Mesendoderm (in vitro differentiated cells): ENCODE measurements at regions not wholly inside any gene's neighbourhood (a gene's known extent, or its start where the extent isn't known, plus 50 kb on each side); places are given as distances from the start of the nearest gene placed in this dataset.
"Not testable (repeated sequence)": the region's sequence is repeated elsewhere in the genome, so short reads cannot be mapped to it uniquely, and the experiment has no call there.

Experiments
- DNase-seq: peaks from one replicate; pipeline ENCODE4 v3.0.0; 2013
- H2AK5ac ChIP-seq: 2 replicates; pipeline ENCODE4 v1.6.1; 2013; ENCODE audit warnings: low read length, inconsistent platforms
- H2BK120ac ChIP-seq: 2 replicates; pipeline ENCODE4 v1.6.1; 2013; ENCODE audit warnings: low read depth, mild to moderate bottlenecking, low read length, moderate library complexity, mixed read lengths
- H2BK15ac ChIP-seq: replicated peaks from 2 replicates; pipeline ENCODE4 v1.6.1; 2013; ENCODE audit warnings: low read depth, mild to moderate bottlenecking, moderate library complexity
- H2BK5ac ChIP-seq: 2 replicates; pipeline ENCODE4 v1.6.1; 2013; ENCODE audit warnings: low read length, inconsistent platforms
- H3K18ac ChIP-seq: 2 replicates; pipeline ENCODE4 v1.6.1; 2013; ENCODE audit warnings: mild to moderate bottlenecking, low read length, mixed read lengths
- H3K23ac ChIP-seq: one replicate; pipeline ENCODE4 v1.6.1; 2013; ENCODE audit warnings: low read length
- H3K27ac ChIP-seq: 2 replicates; pipeline ENCODE4 v1.5.1; 2013; ENCODE audit warnings: low read depth, mild to moderate bottlenecking, inconsistent platforms, low read length, moderate library complexity
- H3K27me3 ChIP-seq: 2 replicates; pipeline ENCODE4 v1.6.1; 2013; ENCODE audit warnings: low read length, control low read depth, mild to moderate bottlenecking, inconsistent platforms; ENCODE audit not compliant: insufficient read depth, poor library complexity
- H3K36me3 ChIP-seq: 2 replicates; pipeline ENCODE4 v1.6.1; 2013; ENCODE audit warnings: low read length, inconsistent platforms; ENCODE audit not compliant: control insufficient read depth, insufficient read depth
- H3K4ac ChIP-seq: one replicate; pipeline ENCODE4 v1.6.1; 2013; ENCODE audit warnings: low read depth, mild to moderate bottlenecking, low read length, moderate library complexity
- H3K4me1 ChIP-seq: 2 replicates; pipeline ENCODE4 v1.6.1; 2013; ENCODE audit warnings: low read depth, low read length, inconsistent platforms; ENCODE audit not compliant: control insufficient read depth
- H3K4me2 ChIP-seq: 2 replicates; pipeline ENCODE4 v1.6.1; 2013; ENCODE audit warnings: low read length
- H3K4me3 ChIP-seq: 2 replicates; pipeline ENCODE4 v1.5.1; 2013; ENCODE audit warnings: mild to moderate bottlenecking, low read length
- H3K56ac ChIP-seq: one replicate; pipeline ENCODE4 v1.6.1; 2013; ENCODE audit warnings: low read length
- H3K79me1 ChIP-seq: 2 replicates; pipeline ENCODE4 v1.6.1; 2013; ENCODE audit warnings: low read length, inconsistent platforms
- H3K79me2 ChIP-seq: 2 replicates; pipeline ENCODE4 v1.6.1; 2013; ENCODE audit warnings: mild to moderate bottlenecking, low read length; ENCODE audit not compliant: control insufficient read depth, insufficient read depth
- H3K9ac ChIP-seq: 2 replicates; pipeline ENCODE4 v1.6.1; 2013; ENCODE audit warnings: low read length, inconsistent platforms
- H4K5ac ChIP-seq: one replicate; pipeline ENCODE4 v1.6.1; 2013; ENCODE audit warnings: low read length
- H4K8ac ChIP-seq: one replicate; pipeline ENCODE4 v1.6.1; 2013; ENCODE audit warnings: low read depth, mild to moderate bottlenecking, control low read depth, low read length, moderate library complexity
- WGBS: extraction: QIAGEN DNeasy Blood & Tissue Kit; methylation state at CpG from one replicate; pipeline ENCODE4 v1.1.7; 2013; ENCODE audit warnings: low lambda C conversion rate, missing lambda C conversion rate; ENCODE audit not compliant: insufficient coverage; ENCODE audit errors: extremely low coverage; 5-methylcytosine and 5-hydroxymethylcytosine counted together

DNA sequence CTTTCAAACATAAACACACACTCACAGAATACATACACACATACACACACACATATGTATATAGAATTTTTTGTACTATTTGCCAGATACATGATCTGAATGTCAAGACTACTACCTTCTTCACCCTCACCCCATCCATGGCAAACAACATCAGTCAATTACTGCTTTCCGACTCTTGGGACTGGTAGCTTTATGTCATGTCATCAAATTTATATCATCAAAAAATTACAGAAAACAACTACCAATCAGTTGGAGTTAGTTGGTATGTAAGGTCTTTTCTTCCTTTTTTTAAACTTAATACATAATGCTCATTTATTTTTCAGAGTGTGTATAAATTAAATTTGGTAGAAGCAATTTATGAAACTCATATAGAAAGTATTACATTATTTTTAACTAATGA lies 305.7 kb upstream of the MDFIC2 start:
- Histone ChIP-seq H3K36me3 (no peaks in the 10 kb centered on the region), H2BK15ac (no peak overlapping the region), H3K4ac (no peak overlapping the region), H3K9ac (no peak overlapping the region), H3K4me3 (no peak overlapping the region), H3K4me1 (no peaks in the 10 kb centered on the region), H2BK120ac (no peak overlapping the region), H3K23ac (no peak overlapping the region), H2AK5ac (no peak overlapping the region), H3K79me2 (no peaks in the 10 kb centered on the region), H4K8ac (no peak overlapping the region), H3K18ac (no peak overlapping the region), H3K56ac (no peak overlapping the region), H3K79me1 (no peaks in the 10 kb centered on the region), H3K4me2 (no peak overlapping the region), H2BK5ac (no peak overlapping the region), H4K5ac (no peak overlapping the region), H3K27me3 (no peaks in the 10 kb centered on the region), H3K27ac (no peak overlapping the region)
- DNase-seq, result no peak
- WGBS, result no CpG with 5 or more reads among the region's 1 CpG

DNA sequence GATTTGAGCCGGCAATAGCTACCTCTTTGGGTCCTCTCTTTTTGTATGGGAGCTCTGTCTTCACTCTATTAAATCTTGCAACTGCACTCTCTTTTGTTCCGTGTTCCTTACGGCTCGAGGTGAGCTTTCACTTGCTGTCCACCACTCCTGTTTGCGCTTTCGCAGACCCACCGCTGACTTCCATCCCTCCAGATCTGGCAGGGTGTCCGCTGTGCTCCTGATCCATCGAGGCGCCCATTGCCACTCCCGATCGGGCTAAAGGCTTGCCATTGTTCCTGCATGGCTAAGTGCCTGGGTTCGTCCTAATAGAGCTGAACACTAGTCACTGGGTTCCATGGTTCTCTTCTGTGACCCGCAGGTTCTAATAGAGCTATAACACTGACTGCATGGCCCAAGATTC lies 304.9 kb upstream of the MDFIC2 start:
- not testable (repeated sequence) for H3K9ac ChIP-seq, H4K8ac ChIP-seq, H3K79me1 ChIP-seq, H3K23ac ChIP-seq, H3K4me2 ChIP-seq, H3K4ac ChIP-seq, H3K79me2 ChIP-seq, H3K4me3 ChIP-seq, H3K36me3 ChIP-seq, H3K27me3 ChIP-seq, H3K56ac ChIP-seq, H2BK5ac ChIP-seq, H3K18ac ChIP-seq, H2BK15ac ChIP-seq, H4K5ac ChIP-seq, H2AK5ac ChIP-seq, H3K27ac ChIP-seq, H3K4me1 ChIP-seq, H2BK120ac ChIP-seq, DNase-seq
- no CpG with 5 or more reads among the region's 14 CpGs for WGBS

- WGBS, result no CpG with 5 or more reads among the region's 1 CpG
- peak; percentile 44 for DNase-seq
- Histone ChIP-seq H3K4me2 (no peak overlapping the region), H3K18ac (no peak overlapping the region), H3K9ac (no peak overlapping the region), H4K5ac (no peak overlapping the region), H3K56ac (no peak overlapping the region), H2AK5ac (no peak overlapping the region), H2BK120ac (no peak overlapping the region), H3K79me2 (no peaks in the 10 kb centered on the region), H3K36me3 (no peaks in the 10 kb centered on the region), H2BK15ac (no peak overlapping the region), H3K79me1 (no peaks in the 10 kb centered on the region), H3K23ac (no peak overlapping the region), H3K4me1 (no peaks in the 10 kb centered on the region), H3K27me3 (no peaks in the 10 kb centered on the region), H2BK5ac (no peak overlapping the region), H3K4ac (no peak overlapping the region), H4K8ac (no peak overlapping the region), H3K4me3 (no peak overlapping the region), H3K27ac (no peak overlapping the region)
Observed at GRCh38 chr3:70615286-70615685, 302.8 kb upstream of the MDFIC2 start.

DNA sequence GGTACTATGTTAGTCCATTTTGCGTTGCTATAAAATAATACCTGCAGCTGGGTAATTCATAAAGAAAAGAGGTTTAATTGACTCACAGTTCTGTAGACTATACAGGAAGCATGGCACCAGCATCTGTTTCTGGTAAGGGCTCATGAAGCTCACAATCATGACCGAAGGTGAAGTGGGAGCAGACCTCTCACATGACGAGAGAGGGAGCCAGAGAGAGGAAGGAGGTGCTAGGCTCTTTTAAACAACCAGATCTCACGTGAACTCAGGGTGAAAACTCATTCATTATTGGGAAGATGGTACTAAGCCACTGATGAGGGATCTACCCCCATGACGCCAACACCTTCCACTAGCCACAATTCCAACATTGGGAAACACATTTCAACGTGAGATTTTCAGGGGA lies 301.7 kb upstream of the MDFIC2 start:
- Histone ChIP-seq H4K5ac (no peak overlapping the region), H3K18ac (no peak overlapping the region), H2BK120ac (no peak overlapping the region), H3K27me3 (no peaks in the 10 kb centered on the region), H3K79me2 (no peaks in the 10 kb centered on the region), H4K8ac (no peak overlapping the region), H3K36me3 (no peaks in the 10 kb centered on the region), H2BK15ac (no peak overlapping the region), H3K27ac (no peak overlapping the region), H3K4ac (no peak overlapping the region), H3K9ac (no peak overlapping the region), H3K4me3 (no peak overlapping the region), H3K56ac (no peak overlapping the region), H2BK5ac (no peak overlapping the region), H3K4me1 (no peaks in the 10 kb centered on the region), H3K23ac (no peak overlapping the region), H2AK5ac (no peak overlapping the region), H3K79me1 (no peaks in the 10 kb centered on the region), H3K4me2 (no peak overlapping the region)
- DNase-seq, result no peak
- WGBS, result no CpG with 5 or more reads among the region's 6 CpGs

- H3K27me3 ChIP-seq, result no peaks in the 10 kb centered on the region
- no peak overlapping the region for H2AK5ac ChIP-seq
- H3K18ac ChIP-seq, result no peak overlapping the region
- H3K79me2 ChIP-seq, result no peaks in the 10 kb centered on the region
- no peak overlapping the region for H3K56ac ChIP-seq
- no peak overlapping the region for H2BK120ac ChIP-seq
- H2BK15ac ChIP-seq, result no peak overlapping the region
- no peak overlapping the region for H4K8ac ChIP-seq
- no peaks in the 10 kb centered on the region for H3K4me1 ChIP-seq
- H3K27ac ChIP-seq, result no peak overlapping the region
- DNase-seq, result no peak
- H3K9ac ChIP-seq, result no peak overlapping the region
- H3K4me3 ChIP-seq, result no peak overlapping the region
- H3K36me3 ChIP-seq, result no peaks in the 10 kb centered on the region
- H3K23ac ChIP-seq, result no peak overlapping the region
- no peak overlapping the region for H3K4ac ChIP-seq
- no peak overlapping the region for H2BK5ac ChIP-seq
- WGBS, result no CpG with 5 or more reads among the region's 11 CpGs
- no peaks in the 10 kb centered on the region for H3K79me1 ChIP-seq
- H3K4me2 ChIP-seq, result no peak overlapping the region
- no peak overlapping the region for H4K5ac ChIP-seq
Observed at GRCh38 chr3:70612920-70613319, 300.5 kb upstream of the MDFIC2 start.

GRCh38 chr3:70611667-70612277 lies 299.3 kb upstream of the MDFIC2 start:
- not testable (repeated sequence) for H4K8ac ChIP-seq, H3K36me3 ChIP-seq, H4K5ac ChIP-seq, H3K79me1 ChIP-seq, H3K23ac ChIP-seq, H3K18ac ChIP-seq, H3K79me2 ChIP-seq, H2BK120ac ChIP-seq, DNase-seq, H3K27ac ChIP-seq, H3K4me3 ChIP-seq, H3K9ac ChIP-seq, H3K4me1 ChIP-seq, H2BK5ac ChIP-seq, H3K27me3 ChIP-seq, H2BK15ac ChIP-seq, H3K4ac ChIP-seq, H2AK5ac ChIP-seq, H3K4me2 ChIP-seq, H3K56ac ChIP-seq
- no CpG with 5 or more reads among the region's 25 CpGs for WGBS
